Neural progenitor cell (in vitro differentiated cells): ENCODE measurements at regions not wholly inside any gene's neighbourhood (a gene's known extent, or its start where the extent isn't known, plus 50 kb on each side); places are given as distances from the start of the nearest gene placed in this dataset.

Experiments
- DNase-seq: peaks from one replicate; pipeline ENCODE4 v3.0.0-alpha.2; 2016; ENCODE audit warnings: low spot score
- H2AFZ ChIP-seq: fragments of 200-600 bp; sonication (generic); replicated peaks from 2 replicates; pipeline ENCODE4 v1.6.1; 2016; ENCODE audit warnings: antibody characterized with exemption
- H3F3A ChIP-seq: fragments of 200-600 bp; sonication (generic); 2 replicates; pipeline ENCODE4 v1.6.1; 2016; ENCODE audit warnings: antibody characterized with exemption, low read depth
- H3K27ac ChIP-seq: fragments of 200-600 bp; sonication (generic); 2 replicates; pipeline ENCODE4 v1.5.1; 2016; ENCODE audit warnings: mild to moderate bottlenecking
- H3K27me3 ChIP-seq: fragments of 200-600 bp; sonication (generic); 2 replicates; pipeline ENCODE4 v1.6.1; 2016; ENCODE audit warnings: mild to moderate bottlenecking, moderate library complexity
- H3K36me3 ChIP-seq: fragments of 200-600 bp; sonication (generic); 2 replicates; pipeline ENCODE4 v1.5.1; 2016
- H3K4me1 ChIP-seq: fragments of 200-600 bp; sonication (generic); 2 replicates; pipeline ENCODE4 v1.6.1; 2016; ENCODE audit warnings: mixed run types
- H3K4me2 ChIP-seq: fragments of 200-600 bp; sonication (generic); 2 replicates; pipeline ENCODE4 v1.6.1; 2016
- H3K4me3 ChIP-seq: fragments of 200-600 bp; sonication (generic); 2 replicates; pipeline ENCODE4 v1.5.1; 2016
- H3K79me2 ChIP-seq: fragments of 200-600 bp; sonication (generic); 2 replicates; pipeline ENCODE4 v1.6.1; 2016; ENCODE audit warnings: low read depth
- H3K9ac ChIP-seq: fragments of 200-600 bp; sonication (generic); 2 replicates; pipeline ENCODE4 v1.6.1; 2016
- H3K9me3 ChIP-seq: fragments of 200-600 bp; sonication (generic); 2 replicates; pipeline ENCODE4 v1.5.1; 2016; ENCODE audit warnings: low read depth
- H4K20me1 ChIP-seq: fragments of 200-600 bp; sonication (generic); 2 replicates; pipeline ENCODE4 v1.6.1; 2016; ENCODE audit warnings: low read depth
- H3K27ac Mint-ChIP-seq: 3 replicates; pipeline ENCODE4 v1.8.0; 2021; ENCODE audit warnings: mixed read lengths
- H3K27me3 Mint-ChIP-seq: 2 replicates; pipeline ENCODE4 v1.8.0; 2022; ENCODE audit warnings: low read depth, mild to moderate bottlenecking, inconsistent platforms, moderate library complexity, mixed read lengths; ENCODE audit not compliant: insufficient read depth
- H3K36me3 Mint-ChIP-seq: 3 replicates; pipeline ENCODE4 v1.8.0; 2021; ENCODE audit warnings: mixed read lengths
- H3K4me1 Mint-ChIP-seq: 3 replicates; pipeline ENCODE4 v1.8.0; 2021; ENCODE audit warnings: mixed read lengths
- H3K4me3 Mint-ChIP-seq: 3 replicates; pipeline ENCODE4 v1.8.0; 2021; ENCODE audit warnings: mild to moderate bottlenecking, moderate library complexity, mixed read lengths
- H3K9me3 Mint-ChIP-seq: 3 replicates; pipeline ENCODE4 v1.8.0; 2020; ENCODE audit warnings: mixed read lengths
- EZH2 ChIP-seq: fragments of 200-600 bp; sonication (generic); IDR thresholded peaks from 2 replicates; pipeline ENCODE4 v1.6.1; 2017; ENCODE audit warnings: antibody characterized with exemption, mild to moderate bottlenecking, moderate library complexity
- EZH2phosphoT487 ChIP-seq: fragments of 200-600 bp; sonication (generic); IDR thresholded peaks from 2 replicates; pipeline ENCODE4 v1.6.1; 2017; ENCODE audit warnings: antibody characterized with exemption
- TF ChIP-seq, protein P1 (sequence below): fragments of 200-600 bp; sonication (generic); IDR thresholded peaks from 2 replicates; pipeline ENCODE4 v1.5.1; 2017; ENCODE audit warnings: antibody characterized with exemption, mild to moderate bottlenecking

DNA sequence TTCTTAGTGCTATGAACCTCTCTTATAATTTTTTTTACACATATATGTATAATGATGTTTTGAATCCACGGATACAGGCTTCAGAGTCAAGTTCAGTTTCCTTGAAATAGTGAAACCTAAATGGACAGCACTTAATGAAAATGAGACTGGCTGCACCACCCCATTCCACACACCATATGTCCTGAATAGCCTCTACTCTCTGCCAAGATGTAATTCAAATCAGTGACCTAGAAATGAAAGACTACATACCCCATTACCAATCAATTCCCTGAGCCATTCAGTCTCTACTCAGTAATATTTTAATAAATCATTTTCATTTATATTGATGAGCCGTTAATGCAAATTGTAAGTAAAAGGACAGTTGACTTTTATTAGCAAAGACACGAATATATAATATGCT lies 614.9 kb upstream of the TMPRSS15 start:
- Histone ChIP-seq H3K36me3 (no peaks in the 10 kb centered on the region), H3K79me2 (no peaks in the 10 kb centered on the region), H3K27me3 (no peaks in the 10 kb centered on the region), H3K9me3 (no peaks in the 10 kb centered on the region), H3K9ac (no peak overlapping the region), H4K20me1 (no peaks in the 10 kb centered on the region), H3F3A (no peaks in the 10 kb centered on the region), H3K4me1 (no peaks in the 10 kb centered on the region), H3K4me3 (no peak overlapping the region), H3K27ac (no peak overlapping the region), H3K4me2 (no peak overlapping the region), H2AFZ (no peak overlapping the region)
- TF ChIP-seq, protein P1, sequence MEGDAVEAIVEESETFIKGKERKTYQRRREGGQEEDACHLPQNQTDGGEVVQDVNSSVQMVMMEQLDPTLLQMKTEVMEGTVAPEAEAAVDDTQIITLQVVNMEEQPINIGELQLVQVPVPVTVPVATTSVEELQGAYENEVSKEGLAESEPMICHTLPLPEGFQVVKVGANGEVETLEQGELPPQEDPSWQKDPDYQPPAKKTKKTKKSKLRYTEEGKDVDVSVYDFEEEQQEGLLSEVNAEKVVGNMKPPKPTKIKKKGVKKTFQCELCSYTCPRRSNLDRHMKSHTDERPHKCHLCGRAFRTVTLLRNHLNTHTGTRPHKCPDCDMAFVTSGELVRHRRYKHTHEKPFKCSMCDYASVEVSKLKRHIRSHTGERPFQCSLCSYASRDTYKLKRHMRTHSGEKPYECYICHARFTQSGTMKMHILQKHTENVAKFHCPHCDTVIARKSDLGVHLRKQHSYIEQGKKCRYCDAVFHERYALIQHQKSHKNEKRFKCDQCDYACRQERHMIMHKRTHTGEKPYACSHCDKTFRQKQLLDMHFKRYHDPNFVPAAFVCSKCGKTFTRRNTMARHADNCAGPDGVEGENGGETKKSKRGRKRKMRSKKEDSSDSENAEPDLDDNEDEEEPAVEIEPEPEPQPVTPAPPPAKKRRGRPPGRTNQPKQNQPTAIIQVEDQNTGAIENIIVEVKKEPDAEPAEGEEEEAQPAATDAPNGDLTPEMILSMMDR, result no peak
- TF ChIP-seq EZH2 (no peak), EZH2phosphoT487 (no peak)
- DNase-seq, result no peak
- no peak overlapping the region for H3K27ac Mint-ChIP-seq
- no peaks in the 10 kb centered on the region for H3K9me3 Mint-ChIP-seq
- H3K36me3 Mint-ChIP-seq, result no peaks in the 10 kb centered on the region
- no peaks in the 10 kb centered on the region for H3K4me1 Mint-ChIP-seq
- H3K27me3 Mint-ChIP-seq, result no peaks in the 10 kb centered on the region
- no peak overlapping the region for H3K4me3 Mint-ChIP-seq

DNA sequence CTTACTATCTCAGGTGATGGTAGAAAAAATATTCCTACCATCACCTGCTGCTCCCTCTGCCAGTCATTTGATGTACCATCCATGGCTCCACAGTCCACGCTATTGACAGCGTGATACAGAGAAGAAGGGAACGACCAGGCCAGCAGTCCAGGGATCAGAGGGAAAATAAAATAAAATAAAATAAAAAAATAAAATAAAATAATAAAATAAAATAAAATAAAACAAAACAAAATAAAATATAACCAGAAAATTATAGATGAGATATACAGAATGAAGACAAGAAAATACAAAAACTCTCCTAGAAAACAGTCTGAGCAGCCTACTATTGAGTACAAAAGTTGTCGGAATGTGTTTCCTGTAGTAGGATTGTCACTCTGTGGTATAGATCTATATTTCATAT lies 619.4 kb upstream of the TMPRSS15 start:
- TF ChIP-seq EZH2, result no peak
- TF ChIP-seq, protein P1, result no peak
- TF ChIP-seq EZH2phosphoT487, result no peak
- Histone ChIP-seq H3K36me3 (no peaks in the 10 kb centered on the region), H3K4me2 (no peak overlapping the region), H3K27ac (no peak overlapping the region), H3K4me1 (no peaks in the 10 kb centered on the region), H3K4me3 (no peak overlapping the region), H4K20me1 (no peaks in the 10 kb centered on the region), H3K79me2 (no peaks in the 10 kb centered on the region), H2AFZ (no peak overlapping the region), H3K9ac (no peak overlapping the region), H3F3A (no peaks in the 10 kb centered on the region), H3K9me3 (no peaks in the 10 kb centered on the region), H3K27me3 (no peaks in the 10 kb centered on the region)
- Mint-ChIP-seq H3K27me3 (no peaks in the 10 kb centered on the region), H3K4me3 (no peak overlapping the region), H3K27ac (no peak overlapping the region), H3K36me3 (no peaks in the 10 kb centered on the region), H3K4me1 (no peaks in the 10 kb centered on the region), H3K9me3 (no peaks in the 10 kb centered on the region)
- DNase-seq, result no peak

DNA sequence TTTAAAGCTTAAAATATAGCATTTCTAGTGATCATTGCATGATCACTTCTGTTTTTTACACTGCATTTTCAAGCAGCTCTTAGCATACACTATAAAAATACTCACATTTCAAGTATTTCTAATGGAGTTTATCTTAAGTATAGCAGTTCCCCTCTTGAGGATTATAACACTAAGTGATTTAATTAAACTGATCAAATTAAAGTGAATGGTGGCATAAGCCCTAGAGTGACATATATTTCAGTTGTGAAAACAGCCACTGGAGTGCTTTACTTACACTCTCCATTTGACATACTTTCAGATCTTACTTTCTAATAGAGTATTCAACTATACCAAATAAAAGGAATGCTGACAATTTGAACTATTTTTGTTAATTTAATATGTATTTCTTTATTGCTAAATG lies 623.3 kb upstream of the TMPRSS15 start:
- Mint-ChIP-seq H3K36me3 (no peaks in the 10 kb centered on the region), H3K4me3 (no peak overlapping the region), H3K27ac (no peak overlapping the region), H3K27me3 (no peaks in the 10 kb centered on the region), H3K9me3 (no peaks in the 10 kb centered on the region), H3K4me1 (no peaks in the 10 kb centered on the region)
- H3K36me3 ChIP-seq, result no peaks in the 10 kb centered on the region
- H3F3A ChIP-seq, result no peaks in the 10 kb centered on the region
- no peaks in the 10 kb centered on the region for H3K79me2 ChIP-seq
- no peaks in the 10 kb centered on the region for H4K20me1 ChIP-seq
- no peak overlapping the region for H2AFZ ChIP-seq
- H3K4me3 ChIP-seq, result no peak overlapping the region
- H3K27me3 ChIP-seq, result no peaks in the 10 kb centered on the region
- TF ChIP-seq, protein P1, result no peak
- TF ChIP-seq EZH2 (no peak), EZH2phosphoT487 (no peak)
- H3K4me2 ChIP-seq, result no peak overlapping the region
- no peaks in the 10 kb centered on the region for H3K9me3 ChIP-seq
- no peak for DNase-seq
- no peak overlapping the region for H3K9ac ChIP-seq
- H3K27ac ChIP-seq, result no peak overlapping the region
- H3K4me1 ChIP-seq, result no peaks in the 10 kb centered on the region

DNA sequence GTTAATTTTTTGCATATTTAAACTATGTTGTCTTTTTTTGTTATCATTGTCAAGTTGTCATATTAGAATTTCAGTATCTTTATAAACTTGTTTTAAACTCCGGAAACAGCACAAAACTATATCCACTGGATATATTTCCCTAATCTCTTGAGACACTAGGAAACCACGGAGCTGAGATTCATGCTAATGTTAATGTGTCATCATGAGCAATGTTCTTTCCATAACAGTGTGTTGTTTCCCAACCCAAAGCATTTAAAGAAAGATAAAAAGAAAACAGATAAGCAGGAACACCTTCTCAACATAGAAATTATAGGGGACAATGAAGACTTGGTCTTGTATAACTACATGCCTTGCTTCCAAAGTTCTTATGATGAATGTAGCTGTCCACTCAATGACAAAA lies 626.2 kb upstream of the TMPRSS15 start:
- Histone ChIP-seq H3F3A (no peaks in the 10 kb centered on the region), H3K79me2 (no peaks in the 10 kb centered on the region), H4K20me1 (no peaks in the 10 kb centered on the region), H3K9ac (no peak overlapping the region), H3K27me3 (no peaks in the 10 kb centered on the region), H3K4me2 (no peak overlapping the region), H3K36me3 (no peaks in the 10 kb centered on the region), H3K4me3 (no peak overlapping the region), H3K27ac (no peak overlapping the region), H3K4me1 (no peaks in the 10 kb centered on the region), H3K9me3 (no peaks in the 10 kb centered on the region), H2AFZ (no peak overlapping the region)
- H3K9me3 Mint-ChIP-seq, result no peaks in the 10 kb centered on the region
- H3K4me3 Mint-ChIP-seq, result no peak overlapping the region
- no peaks in the 10 kb centered on the region for H3K36me3 Mint-ChIP-seq
- no peaks in the 10 kb centered on the region for H3K27me3 Mint-ChIP-seq
- no peak overlapping the region for H3K27ac Mint-ChIP-seq
- peaks cover 5% of the 10 kb centered on the region for H3K4me1 Mint-ChIP-seq
- DNase-seq, result no peak
- no peak for TF ChIP-seq EZH2
- TF ChIP-seq EZH2phosphoT487, result no peak
- TF ChIP-seq, protein P1, result no peak
